SK-N-SH (cell line): ENCODE measurements at regions not wholly inside any gene's neighbourhood (a gene's known extent, or its start where the extent isn't known, plus 50 kb on each side); places are given as distances from the start of the nearest gene placed in this dataset.

Experiments used
- CTCF ChIA-PET: fragments of 300-600, 350-600 bp; formaldehyde crosslinking; extraction: SDS; loops from one replicate; lab custom pipeline; 2021; lab: Yijun Ruan, JAX
- POLR2A ChIA-PET: fragments of 350-600 bp; sonication (Branson Sonifier 250); formaldehyde crosslinking; extraction: SDS; loops from one replicate; lab custom pipeline; 2020; ENCODE audit warnings: antibody characterized with exemption, inconsistent platforms; lab: Yijun Ruan, JAX
- DNase-seq: peaks from one replicate; pipeline ENCODE4 v3.0.0; 2012
- H2AFZ ChIP-seq: fragments of 200-600 bp; sonication (generic); 2 replicates; pipeline ENCODE4 v1.8.1; 2016; ENCODE audit warnings: antibody characterized with exemption, mild to moderate bottlenecking, low read depth
- H3F3A ChIP-seq: fragments of 200-600 bp; sonication (generic); replicated peaks from 2 replicates; pipeline ENCODE3; 2016; ENCODE audit warnings: antibody characterized with exemption, mild to moderate bottlenecking; ENCODE audit not compliant: insufficient read depth
- H3K27ac ChIP-seq, 2 experiments: fragments of 200-500 bp in 1 of 2; fragments of 200-600 bp in 1 of 2; sonication (Bioruptor generic) in 1 of 2; sonication (generic), shearing (Covaris generic) in 1 of 2; 2 replicates each; pipeline versions ENCODE4 v1.5.1 to v1.6.1; 2014 to 2016; ENCODE audit warnings: low read depth in 2 of 2, inconsistent platforms in 1 of 2, low read length in 1 of 2, mild to moderate bottlenecking in 1 of 2, mixed read lengths in 1 of 2
- H3K27me3 ChIP-seq: fragments of 200-600 bp; sonication (generic), shearing (Covaris generic); 2 replicates; pipeline ENCODE4 v1.6.1; 2016; ENCODE audit warnings: mixed run types; ENCODE audit not compliant: insufficient read depth
- H3K36me3 ChIP-seq, 2 experiments: fragments of 200-500 bp in 1 of 2; fragments of 200-600 bp in 1 of 2; sonication (Bioruptor generic) in 1 of 2; sonication (generic) in 1 of 2; replicated peaks in 1 of 2; 2 replicates each; pipeline versions ENCODE3 to v1.5.1; 2014 to 2016; ENCODE audit warnings: low read length in 1 of 2, mild to moderate bottlenecking in 1 of 2; ENCODE audit not compliant: insufficient read depth in 2 of 2, control insufficient read depth in 1 of 2
- H3K4me1 ChIP-seq, 2 experiments: fragments of 200-500 bp in 1 of 2; fragments of 200-600 bp in 1 of 2; sonication (Bioruptor generic) in 1 of 2; sonication (generic), shearing (Covaris generic) in 1 of 2; 2 replicates each; pipeline versions ENCODE4 v1.5.1 to v1.6.1; 2014 to 2016; ENCODE audit warnings: low read depth in 1 of 2, low read length in 1 of 2, mixed run types in 1 of 2; ENCODE audit not compliant: insufficient read depth in 2 of 2, control insufficient read depth in 1 of 2
- H3K4me2 ChIP-seq: fragments of 200-600 bp; sonication (generic), shearing (Covaris generic); 2 replicates; pipeline ENCODE4 v1.6.1; 2017; ENCODE audit warnings: mixed run types
- H3K4me3 ChIP-seq, 2 experiments: fragments of 200-500 bp in 1 of 2; fragments of 200-600 bp in 1 of 2; sonication (Bioruptor generic) in 1 of 2; sonication (generic), shearing (Covaris generic) in 1 of 2; 2 replicates each; pipeline versions ENCODE4 v1.5.1 to v1.8.1; 2014 to 2016; ENCODE audit warnings: low read depth in 2 of 2, inconsistent platforms in 1 of 2, low read length in 1 of 2, mild to moderate bottlenecking in 1 of 2, mixed read lengths in 1 of 2, moderate library complexity in 1 of 2
- H3K79me2 ChIP-seq: fragments of 200-600 bp; sonication (generic); 2 replicates; pipeline ENCODE4 v1.8.1; 2017; ENCODE audit warnings: mild to moderate bottlenecking; ENCODE audit not compliant: insufficient read depth
- H3K9ac ChIP-seq: fragments of 200-600 bp; sonication (generic); 2 replicates; pipeline ENCODE4 v1.6.1; 2017; ENCODE audit warnings: mixed run types
- H3K9me2 ChIP-seq: fragments of 200-600 bp; sonication (generic); 2 replicates; pipeline ENCODE4 v1.6.1; 2017; ENCODE audit warnings: mixed run types
- H3K9me3 ChIP-seq: fragments of 200-600 bp; sonication (generic); 2 replicates; pipeline ENCODE4 v1.6.1; 2017; ENCODE audit warnings: mixed run types, mild to moderate bottlenecking, moderate library complexity
- H4K20me1 ChIP-seq: fragments of 200-600 bp; sonication (generic); 2 replicates; pipeline ENCODE4 v1.6.1; 2017; ENCODE audit warnings: mild to moderate bottlenecking, mixed run types; ENCODE audit not compliant: insufficient read depth
- CHD2 ChIP-seq: fragments of 150-350 bp; IDR thresholded peaks from 2 replicates; pipeline ENCODE4 v1.6.1; 2018; ENCODE audit warnings: low read length; ENCODE audit not compliant: partially characterized antibody
- EP300 ChIP-seq, 2 experiments: IDR thresholded peaks; 2 replicates each; pipeline versions ENCODE4 v1.4.0 to v1.6.1; 2012; ENCODE audit warnings: borderline replicate concordance in 1 of 2, low read depth in 1 of 2, low read length in 1 of 2
- FOXJ3 ChIP-seq: sonication (generic); formaldehyde crosslinking; IDR thresholded peaks from 2 replicates; pipeline ENCODE4 v1.5.1; 2020; ENCODE audit warnings: mild to moderate bottlenecking, missing genetic modification reagents
- FOXM1 ChIP-seq: IDR thresholded peaks from 2 replicates; pipeline ENCODE4 v1.4.0; 2012; ENCODE audit warnings: low read depth, mild to moderate bottlenecking
- NFIC ChIP-seq: IDR thresholded peaks from 2 replicates; pipeline ENCODE4 v1.4.0; 2012; ENCODE audit warnings: borderline replicate concordance
- NRF1 ChIP-seq: IDR thresholded peaks from 2 replicates; pipeline ENCODE4 v1.6.1; 2012; ENCODE audit warnings: low read depth, mild to moderate bottlenecking, low read length
- TAF1 ChIP-seq: IDR thresholded peaks from 2 replicates; pipeline ENCODE4 v1.6.1; 2012; ENCODE audit warnings: low read depth, mild to moderate bottlenecking, low read length, moderate library complexity, borderline replicate concordance
- TCF12 ChIP-seq: IDR thresholded peaks from 2 replicates; pipeline ENCODE4 v1.4.0; 2012
- TEAD4 ChIP-seq: IDR thresholded peaks from 2 replicates; pipeline ENCODE4 v1.4.0; 2012; ENCODE audit warnings: mild to moderate bottlenecking, borderline replicate concordance; ENCODE audit not compliant: insufficient read depth
- WGBS: methylation state at CpG from one replicate; pipeline ENCODE4 v1.1.6; 2017; ENCODE audit warnings: low lambda C conversion rate; 5-methylcytosine and 5-hydroxymethylcytosine counted together
- TF ChIP-seq, protein P1 (sequence below): fragments of 150-350 bp; IDR thresholded peaks from 2 replicates; pipeline ENCODE4 v1.6.1; 2017; ENCODE audit warnings: antibody characterized with exemption, low read length, low read depth, borderline replicate concordance
- TF ChIP-seq, protein P2 (sequence below): IDR thresholded peaks from 2 replicates; pipeline ENCODE4 v1.4.0; 2012; ENCODE audit warnings: low read depth, borderline replicate concordance
- TF ChIP-seq, protein P3 (sequence below): IDR thresholded peaks from 2 replicates; pipeline ENCODE4 v1.4.0; 2012; ENCODE audit warnings: low read depth

DNA sequence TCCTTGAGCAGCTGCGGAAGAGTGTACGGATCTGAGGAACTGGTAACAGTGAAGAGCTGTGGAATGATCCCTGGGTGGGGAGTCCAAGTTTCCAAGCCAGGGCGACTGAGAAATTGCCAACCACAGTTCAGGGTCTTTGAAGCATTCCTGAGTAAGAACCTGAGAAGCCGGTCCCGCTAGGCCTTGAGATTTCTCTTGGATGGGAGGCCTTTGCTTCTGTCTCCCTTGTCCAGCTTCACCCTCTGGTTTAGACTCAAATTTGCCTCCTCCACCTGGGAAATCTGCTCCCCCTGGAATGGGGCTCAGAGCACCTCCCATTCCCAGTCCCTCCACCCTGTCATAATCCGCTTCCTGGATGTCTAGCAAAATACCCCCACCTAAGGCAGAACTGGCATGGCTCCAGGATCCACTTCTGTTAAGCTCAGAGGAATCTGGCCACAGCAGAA, 127.7 kb upstream of the DLG1 start:
- Histone ChIP-seq H3K4me2 (no peak overlapping the region), H2AFZ (no peak overlapping the region), H3F3A (peaks cover 2% of the 10 kb centered on the region), H3K4me3 (no peak overlapping the region), H3K4me1 (peaks cover 24 to 53% of the 10 kb centered on the region in 2 experiments; a peak in 3 of 4 replicates), H3K79me2 (no peaks in the 10 kb centered on the region), H3K27ac (peak overlapping the region in 1 of 2 experiments; percentile 69; a peak in 2 of 4 replicates), H3K27me3 (no peaks in the 10 kb centered on the region), H3K9me2 (no peaks in the 10 kb centered on the region), H3K9ac (no peak overlapping the region), H3K9me3 (no peaks in the 10 kb centered on the region), H3K36me3 (no peaks in the 10 kb centered on the region), H4K20me1 (no peaks in the 10 kb centered on the region)
- ChIA-PET POLR2A (interaction anchor here (0.6 to 1.2 kb wide), 2 partner anchors 15 to 41 kb away, joined by 4 to 5 read pairs; no protein-coding TSS in a partner anchor), CTCF (interaction anchor here (0.9 to 1.6 kb wide), 4 partner anchors 18 to 169 kb away, joined by 3 to 8 read pairs (median 3); no protein-coding TSS in a partner anchor)
- TF ChIP-seq NFIC, result peak; percentile 26; the same call in 1 of the 2 replicates
- no peak for TF ChIP-seq CHD2
- no peak for TF ChIP-seq TAF1
- TF ChIP-seq TEAD4, result no peak
- peak; percentile 53 for DNase-seq
- 93% methylated on average over 4 of the region's 6 CpGs for WGBS

DNA sequence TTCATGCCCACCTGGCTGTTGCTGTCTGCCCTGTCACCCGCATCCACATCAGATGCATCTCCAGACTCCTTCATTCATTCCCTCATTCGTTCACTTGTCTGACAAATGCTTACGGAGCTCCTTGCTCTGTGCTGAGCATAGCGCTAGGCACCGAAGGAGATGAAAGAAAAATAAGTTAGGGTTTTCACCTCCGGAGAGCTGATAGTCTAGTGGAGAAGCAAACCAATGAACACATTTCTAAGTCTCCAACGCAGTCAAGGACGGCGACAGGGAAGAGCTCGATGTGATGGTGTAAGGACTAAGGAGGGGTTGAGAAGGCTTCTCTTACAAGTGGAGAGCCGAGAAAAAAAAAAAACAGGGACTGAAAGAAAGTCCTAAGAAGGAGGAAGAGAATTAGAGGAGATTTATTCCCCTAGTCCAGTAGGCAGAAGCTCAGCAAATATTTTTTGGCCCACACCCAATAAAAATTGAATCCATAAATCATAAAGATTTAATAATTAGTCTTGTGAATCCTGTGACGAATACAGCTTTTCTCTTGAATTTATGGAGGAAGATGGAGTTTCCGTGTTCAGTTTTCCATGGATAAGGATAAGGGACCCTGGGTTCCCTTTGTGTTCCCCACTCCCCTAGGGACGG, 127.2 kb upstream of the DLG1 start:
- H3K36me3 ChIP-seq, result no peaks in the 10 kb centered on the region
- no peaks in the 10 kb centered on the region for H3K9me2 ChIP-seq
- H3K27me3 ChIP-seq, result no peaks in the 10 kb centered on the region
- no peaks in the 10 kb centered on the region for H3K9me3 ChIP-seq
- no peaks in the 10 kb centered on the region for H3K79me2 ChIP-seq
- POLR2A ChIA-PET, result interaction anchor here (0.6 kb wide), 1 partner anchor 16 kb away, joined by 4 read pairs; no protein-coding TSS in a partner anchor
- TF ChIP-seq NRF1, result no peak
- TF ChIP-seq, protein P1, sequence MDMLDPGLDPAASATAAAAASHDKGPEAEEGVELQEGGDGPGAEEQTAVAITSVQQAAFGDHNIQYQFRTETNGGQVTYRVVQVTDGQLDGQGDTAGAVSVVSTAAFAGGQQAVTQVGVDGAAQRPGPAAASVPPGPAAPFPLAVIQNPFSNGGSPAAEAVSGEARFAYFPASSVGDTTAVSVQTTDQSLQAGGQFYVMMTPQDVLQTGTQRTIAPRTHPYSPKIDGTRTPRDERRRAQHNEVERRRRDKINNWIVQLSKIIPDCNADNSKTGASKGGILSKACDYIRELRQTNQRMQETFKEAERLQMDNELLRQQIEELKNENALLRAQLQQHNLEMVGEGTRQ, result no peak
- no peak for TF ChIP-seq TCF12
- no peak for TF ChIP-seq FOXM1
- TF ChIP-seq, protein P2, sequence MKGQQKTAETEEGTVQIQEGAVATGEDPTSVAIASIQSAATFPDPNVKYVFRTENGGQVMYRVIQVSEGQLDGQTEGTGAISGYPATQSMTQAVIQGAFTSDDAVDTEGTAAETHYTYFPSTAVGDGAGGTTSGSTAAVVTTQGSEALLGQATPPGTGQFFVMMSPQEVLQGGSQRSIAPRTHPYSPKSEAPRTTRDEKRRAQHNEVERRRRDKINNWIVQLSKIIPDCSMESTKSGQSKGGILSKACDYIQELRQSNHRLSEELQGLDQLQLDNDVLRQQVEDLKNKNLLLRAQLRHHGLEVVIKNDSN, result no peak
- TF ChIP-seq FOXJ3 (CRISPR knock-in tag), result no peak
- TF ChIP-seq EP300 (IDR thresholded peaks at IDR 0.05; ENCODE audit: borderline replicate concordance in 1 of 2, low read depth in 1 of 2, low read length in 1 of 2), result no peak
- TF ChIP-seq, protein P3, sequence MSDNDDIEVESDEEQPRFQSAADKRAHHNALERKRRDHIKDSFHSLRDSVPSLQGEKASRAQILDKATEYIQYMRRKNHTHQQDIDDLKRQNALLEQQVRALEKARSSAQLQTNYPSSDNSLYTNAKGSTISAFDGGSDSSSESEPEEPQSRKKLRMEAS, result no peak
- CTCF ChIA-PET, result interaction anchor here (0.9 to 1.6 kb wide), 3 partner anchors 17 to 169 kb away, joined by 3 to 8 read pairs (median 3); no protein-coding TSS in a partner anchor
- DNase-seq, result no peak
- no peak overlapping the region for H2AFZ ChIP-seq
- H3K4me1 ChIP-seq, result peaks cover 19 to 53% of the 10 kb centered on the region in 2 experiments; a peak in 3 of 4 replicates
- H3F3A ChIP-seq, result no peaks in the 10 kb centered on the region
- H3K27ac ChIP-seq, result peak overlapping the region in 1 of 2 experiments; percentile 69; a peak in 2 of 4 replicates
- no peaks in the 10 kb centered on the region for H4K20me1 ChIP-seq
- H3K9ac ChIP-seq, result no peak overlapping the region
- H3K4me3 ChIP-seq, result no peak overlapping the region
- no peak overlapping the region for H3K4me2 ChIP-seq
- 89% methylated on average over 14 of the region's 14 CpGs for WGBS
